ENCODE measurements at regions not wholly inside any gene's neighbourhood (a gene's known extent, or its start where the extent isn't known, plus 50 kb on each side); places are given as distances from the start of the nearest gene placed in this dataset.

GRCh38 chr10:20648263-20648874, 248.7 kb downstream of the NEBL start:
- H3K4me3 ChIP-seq: no peak overlapping the region
- intact Hi-C loops (cut with DNase I): no loop called here
- DNase-seq (no peak), ATAC-seq (no peak), FAIRE-seq (no peak)
- WGBS, 2 donors: 48 to 77% methylated on average over 2 of the region's 2 CpGs
- no peaks in the 10 kb centered on the region for H3K9me3 ChIP-seq
- no peaks in the 10 kb centered on the region for H3K36me3 ChIP-seq
- H3K4me1 ChIP-seq: no peaks in the 10 kb centered on the region
- TF ChIP-seq CTCF (IDR thresholded peaks at IDR 0.05): no peak
- H3K27me3 ChIP-seq: no peaks in the 10 kb centered on the region
- no peak overlapping the region for H3K27ac ChIP-seq

- intact Hi-C loops (cut with DNase I): no loop called here
- no peak overlapping the region for H3K4me3 ChIP-seq
- no peaks in the 10 kb centered on the region for H3K27me3 ChIP-seq
- FAIRE-seq (no peak), ATAC-seq (no peak), DNase-seq (no peak)
- no peak for TF ChIP-seq CTCF (IDR thresholded peaks at IDR 0.05)
- H3K4me1 ChIP-seq: no peaks in the 10 kb centered on the region
- H3K36me3 ChIP-seq: no peaks in the 10 kb centered on the region
- no peaks in the 10 kb centered on the region for H3K9me3 ChIP-seq
- H3K27ac ChIP-seq: no peak overlapping the region
Observed at GRCh38 chr10:20647756-20648155, 249.4 kb downstream of the NEBL start.

GRCh38 chr10:20644421-20644820, 252.7 kb downstream of the NEBL start:
- H3K27ac ChIP-seq: no peak overlapping the region
- intact Hi-C loops (cut with DNase I): no loop called here
- H3K9me3 ChIP-seq: no peaks in the 10 kb centered on the region
- DNase-seq: no peak
- no peaks in the 10 kb centered on the region for H3K4me1 ChIP-seq
- no peak for TF ChIP-seq CTCF (IDR thresholded peaks at IDR 0.05)
- no peaks in the 10 kb centered on the region for H3K36me3 ChIP-seq
- H3K27me3 ChIP-seq: no peaks in the 10 kb centered on the region
- no peak for FAIRE-seq
- WGBS, 2 donors: 60 to 73% methylated on average over 8 of the region's 8 CpGs
- no peak overlapping the region for H3K4me3 ChIP-seq
- no peak for ATAC-seq

GRCh38 chr10:20641605-20642004, 255.5 kb downstream of the NEBL start:
- no peaks in the 10 kb centered on the region for H3K4me1 ChIP-seq
- intact Hi-C loops (cut with DNase I): no loop called here
- no peak overlapping the region for H3K4me3 ChIP-seq
- H3K27me3 ChIP-seq: no peaks in the 10 kb centered on the region
- ATAC-seq (no peak), DNase-seq (no peak), FAIRE-seq (no peak)
- WGBS, 2 donors: 68 to 81% methylated on average over 4 of the region's 4 CpGs
- no peak for TF ChIP-seq CTCF (IDR thresholded peaks at IDR 0.05)
- H3K36me3 ChIP-seq: no peaks in the 10 kb centered on the region
- H3K9me3 ChIP-seq: no peaks in the 10 kb centered on the region
- no peak overlapping the region for H3K27ac ChIP-seq

- no peak for FAIRE-seq
- no peak overlapping the region for H3K4me3 ChIP-seq
- DNase-seq: no peak
- H3K27ac ChIP-seq: no peak overlapping the region
- H3K4me1 ChIP-seq: no peaks in the 10 kb centered on the region
- TF ChIP-seq CTCF (IDR thresholded peaks at IDR 0.05): no peak
- no peaks in the 10 kb centered on the region for H3K27me3 ChIP-seq
- no peaks in the 10 kb centered on the region for H3K9me3 ChIP-seq
- no peaks in the 10 kb centered on the region for H3K36me3 ChIP-seq
- intact Hi-C loops (cut with DNase I): no loop called here
- no peak for ATAC-seq
Observed at GRCh38 chr10:20635570-20635969, 261.5 kb downstream of the NEBL start.

All from pancreas (tissue), 10 donors.